ENCODE measurements at regions not wholly inside any gene's neighbourhood (a gene's known extent, or its start where the extent isn't known, plus 50 kb on each side); places are given as distances from the start of the nearest gene placed in this dataset.

GRCh38 chr10:37490266-37490665 lies 364.9 kb downstream of the ANKRD30A start:
- Histone ChIP-seq H3K27ac (ENCODE audit: low read depth in 1 of 2, low read length in 2 of 2) (no peak overlapping the region), H3K9me3 (ENCODE audit: control insufficient read depth in 4 of 4, low read length in 3 of 4) (no peaks in the 10 kb centered on the region), H3K27me3 (ENCODE audit: control insufficient read depth in 4 of 4, insufficient read depth in 4 of 4, low read length in 3 of 4) (no peaks in the 10 kb centered on the region), H3K9ac (ENCODE audit: low read depth in 1 of 2, low read length in 2 of 2) (no peak overlapping the region), H3K4me3 (ENCODE audit: low read depth in 1 of 3, low read length in 3 of 3) (no peak overlapping the region), H3K36me3 (ENCODE audit: control insufficient read depth in 4 of 4, insufficient read depth in 3 of 4, low read depth in 1 of 4, low read length in 3 of 4) (no peaks in the 10 kb centered on the region), H3K4me1 (ENCODE audit: control insufficient read depth in 4 of 4, insufficient read depth in 4 of 4, low read length in 3 of 4) (no peaks in the 10 kb centered on the region)
- no peak for TF ChIP-seq HNF4G (IDR thresholded peaks at IDR 0.05)
- TF ChIP-seq, protein P1, sequence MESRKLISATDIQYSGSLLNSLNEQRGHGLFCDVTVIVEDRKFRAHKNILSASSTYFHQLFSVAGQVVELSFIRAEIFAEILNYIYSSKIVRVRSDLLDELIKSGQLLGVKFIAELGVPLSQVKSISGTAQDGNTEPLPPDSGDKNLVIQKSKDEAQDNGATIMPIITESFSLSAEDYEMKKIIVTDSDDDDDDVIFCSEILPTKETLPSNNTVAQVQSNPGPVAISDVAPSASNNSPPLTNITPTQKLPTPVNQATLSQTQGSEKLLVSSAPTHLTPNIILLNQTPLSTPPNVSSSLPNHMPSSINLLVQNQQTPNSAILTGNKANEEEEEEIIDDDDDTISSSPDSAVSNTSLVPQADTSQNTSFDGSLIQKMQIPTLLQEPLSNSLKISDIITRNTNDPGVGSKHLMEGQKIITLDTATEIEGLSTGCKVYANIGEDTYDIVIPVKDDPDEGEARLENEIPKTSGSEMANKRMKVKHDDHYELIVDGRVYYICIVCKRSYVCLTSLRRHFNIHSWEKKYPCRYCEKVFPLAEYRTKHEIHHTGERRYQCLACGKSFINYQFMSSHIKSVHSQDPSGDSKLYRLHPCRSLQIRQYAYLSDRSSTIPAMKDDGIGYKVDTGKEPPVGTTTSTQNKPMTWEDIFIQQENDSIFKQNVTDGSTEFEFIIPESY (IDR thresholded peaks at IDR 0.05) = no peak
- no peak for TF ChIP-seq RAD21 (IDR thresholded peaks at IDR 0.05)
- TF ChIP-seq, protein P2, sequence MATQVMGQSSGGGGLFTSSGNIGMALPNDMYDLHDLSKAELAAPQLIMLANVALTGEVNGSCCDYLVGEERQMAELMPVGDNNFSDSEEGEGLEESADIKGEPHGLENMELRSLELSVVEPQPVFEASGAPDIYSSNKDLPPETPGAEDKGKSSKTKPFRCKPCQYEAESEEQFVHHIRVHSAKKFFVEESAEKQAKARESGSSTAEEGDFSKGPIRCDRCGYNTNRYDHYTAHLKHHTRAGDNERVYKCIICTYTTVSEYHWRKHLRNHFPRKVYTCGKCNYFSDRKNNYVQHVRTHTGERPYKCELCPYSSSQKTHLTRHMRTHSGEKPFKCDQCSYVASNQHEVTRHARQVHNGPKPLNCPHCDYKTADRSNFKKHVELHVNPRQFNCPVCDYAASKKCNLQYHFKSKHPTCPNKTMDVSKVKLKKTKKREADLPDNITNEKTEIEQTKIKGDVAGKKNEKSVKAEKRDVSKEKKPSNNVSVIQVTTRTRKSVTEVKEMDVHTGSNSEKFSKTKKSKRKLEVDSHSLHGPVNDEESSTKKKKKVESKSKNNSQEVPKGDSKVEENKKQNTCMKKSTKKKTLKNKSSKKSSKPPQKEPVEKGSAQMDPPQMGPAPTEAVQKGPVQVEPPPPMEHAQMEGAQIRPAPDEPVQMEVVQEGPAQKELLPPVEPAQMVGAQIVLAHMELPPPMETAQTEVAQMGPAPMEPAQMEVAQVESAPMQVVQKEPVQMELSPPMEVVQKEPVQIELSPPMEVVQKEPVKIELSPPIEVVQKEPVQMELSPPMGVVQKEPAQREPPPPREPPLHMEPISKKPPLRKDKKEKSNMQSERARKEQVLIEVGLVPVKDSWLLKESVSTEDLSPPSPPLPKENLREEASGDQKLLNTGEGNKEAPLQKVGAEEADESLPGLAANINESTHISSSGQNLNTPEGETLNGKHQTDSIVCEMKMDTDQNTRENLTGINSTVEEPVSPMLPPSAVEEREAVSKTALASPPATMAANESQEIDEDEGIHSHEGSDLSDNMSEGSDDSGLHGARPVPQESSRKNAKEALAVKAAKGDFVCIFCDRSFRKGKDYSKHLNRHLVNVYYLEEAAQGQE (IDR thresholded peaks at IDR 0.05) = no peak
- no peak for TF ChIP-seq YY1 (IDR thresholded peaks at IDR 0.05)
- no peak for TF ChIP-seq JUND (IDR thresholded peaks at IDR 0.05)
- no peak for TF ChIP-seq RXRA (IDR thresholded peaks at IDR 0.05)
- TF ChIP-seq HNF4A (conservative IDR thresholded peaks at IDR 0.05) = no peak
- TF ChIP-seq GABPA (IDR thresholded peaks at IDR 0.05 in 1 of 2, conservative IDR thresholded peaks at IDR 0.05 in 1 of 2) = no peak
- TF ChIP-seq SP1 (IDR thresholded peaks at IDR 0.05) = no peak
- TF ChIP-seq, protein P3, sequence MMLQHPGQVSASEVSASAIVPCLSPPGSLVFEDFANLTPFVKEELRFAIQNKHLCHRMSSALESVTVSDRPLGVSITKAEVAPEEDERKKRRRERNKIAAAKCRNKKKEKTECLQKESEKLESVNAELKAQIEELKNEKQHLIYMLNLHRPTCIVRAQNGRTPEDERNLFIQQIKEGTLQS (IDR thresholded peaks at IDR 0.05) = no peak
- TF ChIP-seq FOXA1 (IDR thresholded peaks at IDR 0.05) = no peak
- 87% methylated on average over 4 of the region's 4 CpGs for WGBS
- DNase-seq (ENCODE audit: low spot score) = no peak

DNA sequence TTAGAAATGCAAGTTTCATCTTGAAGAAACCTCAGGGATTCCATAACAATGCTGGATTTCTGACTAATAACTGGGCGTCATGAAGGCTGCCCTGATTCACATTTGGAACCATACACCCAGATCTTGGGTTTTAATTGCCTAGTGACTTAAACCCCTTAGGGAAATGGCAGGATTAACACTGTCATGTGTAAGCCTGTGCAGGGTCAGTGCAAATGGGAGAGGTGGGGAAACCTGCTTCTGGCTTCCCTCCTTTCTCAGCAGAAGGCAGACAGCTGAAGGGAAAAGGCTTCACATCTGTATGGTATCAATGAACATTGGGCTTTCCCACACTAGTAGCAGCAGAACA lies 364.2 kb downstream of the ANKRD30A start:
- no peak overlapping the region for H3K27ac ChIP-seq (ENCODE audit: low read depth in 1 of 2, low read length in 2 of 2)
- no peak overlapping the region for H3K9ac ChIP-seq (ENCODE audit: low read depth in 1 of 2, low read length in 2 of 2)
- no peak overlapping the region for H3K4me3 ChIP-seq (ENCODE audit: low read depth in 1 of 3, low read length in 3 of 3)
- no peaks in the 10 kb centered on the region for H3K9me3 ChIP-seq (ENCODE audit: control insufficient read depth in 4 of 4, low read length in 3 of 4)
- TF ChIP-seq RAD21 (IDR thresholded peaks at IDR 0.05) (no peak), HNF4G (IDR thresholded peaks at IDR 0.05) (no peak), YY1 (IDR thresholded peaks at IDR 0.05) (no peak), RXRA (IDR thresholded peaks at IDR 0.05) (no peak), HNF4A (conservative IDR thresholded peaks at IDR 0.05) (no peak), NR2F2 (IDR thresholded peaks at IDR 0.05) (no peak), SP1 (IDR thresholded peaks at IDR 0.05) (no peak), TAF1 (conservative IDR thresholded peaks at IDR 0.05) (no peak), JUND (IDR thresholded peaks at IDR 0.05) (no peak), FOXA2 (IDR thresholded peaks at IDR 0.05) (no peak), FOXA1 (IDR thresholded peaks at IDR 0.05) (no peak), GABPA (IDR thresholded peaks at IDR 0.05 in 1 of 2, conservative IDR thresholded peaks at IDR 0.05 in 1 of 2) (no peak)
- TF ChIP-seq, protein P4, sequence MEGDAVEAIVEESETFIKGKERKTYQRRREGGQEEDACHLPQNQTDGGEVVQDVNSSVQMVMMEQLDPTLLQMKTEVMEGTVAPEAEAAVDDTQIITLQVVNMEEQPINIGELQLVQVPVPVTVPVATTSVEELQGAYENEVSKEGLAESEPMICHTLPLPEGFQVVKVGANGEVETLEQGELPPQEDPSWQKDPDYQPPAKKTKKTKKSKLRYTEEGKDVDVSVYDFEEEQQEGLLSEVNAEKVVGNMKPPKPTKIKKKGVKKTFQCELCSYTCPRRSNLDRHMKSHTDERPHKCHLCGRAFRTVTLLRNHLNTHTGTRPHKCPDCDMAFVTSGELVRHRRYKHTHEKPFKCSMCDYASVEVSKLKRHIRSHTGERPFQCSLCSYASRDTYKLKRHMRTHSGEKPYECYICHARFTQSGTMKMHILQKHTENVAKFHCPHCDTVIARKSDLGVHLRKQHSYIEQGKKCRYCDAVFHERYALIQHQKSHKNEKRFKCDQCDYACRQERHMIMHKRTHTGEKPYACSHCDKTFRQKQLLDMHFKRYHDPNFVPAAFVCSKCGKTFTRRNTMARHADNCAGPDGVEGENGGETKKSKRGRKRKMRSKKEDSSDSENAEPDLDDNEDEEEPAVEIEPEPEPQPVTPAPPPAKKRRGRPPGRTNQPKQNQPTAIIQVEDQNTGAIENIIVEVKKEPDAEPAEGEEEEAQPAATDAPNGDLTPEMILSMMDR (IDR thresholded peaks at IDR 0.05; ENCODE audit: low read depth, low read length, missing input control) = no peak
- TF ChIP-seq, protein P5, sequence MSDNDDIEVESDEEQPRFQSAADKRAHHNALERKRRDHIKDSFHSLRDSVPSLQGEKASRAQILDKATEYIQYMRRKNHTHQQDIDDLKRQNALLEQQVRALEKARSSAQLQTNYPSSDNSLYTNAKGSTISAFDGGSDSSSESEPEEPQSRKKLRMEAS (IDR thresholded peaks at IDR 0.05) = no peak
- TF ChIP-seq, protein P3 (IDR thresholded peaks at IDR 0.05) = no peak
- DNase-seq (ENCODE audit: low spot score) = no peak
- H3K4me1 ChIP-seq (ENCODE audit: control insufficient read depth in 4 of 4, insufficient read depth in 4 of 4, low read length in 3 of 4) = no peaks in the 10 kb centered on the region
- no peaks in the 10 kb centered on the region for H3K27me3 ChIP-seq (ENCODE audit: control insufficient read depth in 4 of 4, insufficient read depth in 4 of 4, low read length in 3 of 4)
- 81% methylated on average over 1 of the region's 1 CpG for WGBS
- no peaks in the 10 kb centered on the region for H3K36me3 ChIP-seq (ENCODE audit: control insufficient read depth in 4 of 4, insufficient read depth in 3 of 4, low read depth in 1 of 4, low read length in 3 of 4)

Measured in liver (tissue), 8 donors.